Activated T-cell treated with anti-CD3 and anti-CD28 coated beads, Interleukin-2, amount 50 U/mL, for 72 hours (primary cell): ENCODE measurements at regions not wholly inside any gene's neighbourhood (a gene's known extent, or its start where the extent isn't known, plus 50 kb on each side); places are given as distances from the start of the nearest gene placed in this dataset.
"Not testable (repeated sequence)": the region's sequence is repeated elsewhere in the genome, so short reads cannot be mapped to it uniquely, and the experiment has no call there.

Experiments
- ATAC-seq, 2 donors: fragments of 150-1000 bp; cut with Tn5 transposase; replicated peaks in 1 of 2; 2 replicates each; pipeline ENCODE4 v1.10.0; 2021; ENCODE audit warnings: moderate library complexity in 2 of 2, mild to moderate bottlenecking in 1 of 2
- DNase-seq, 2 donors: peaks; one replicate each; pipeline ENCODE4 v3.0.0; 2021 to 2022; ENCODE audit warnings: mixed read lengths in 1 of 2
- H3K27ac Mint-ChIP-seq: one replicate; pipeline ENCODE4 v1.8.0; 2022; ENCODE audit warnings: mild to moderate bottlenecking, moderate library complexity, mixed read lengths
- H3K27me3 Mint-ChIP-seq: one replicate; pipeline ENCODE4 v1.8.0; 2022; ENCODE audit warnings: low read depth, mixed read lengths
- H3K36me3 Mint-ChIP-seq, 2 donors: one replicate each; pipeline ENCODE4 v1.8.0; 2022; ENCODE audit warnings: mixed read lengths in 2 of 2, mild to moderate bottlenecking in 1 of 2; ENCODE audit not compliant: insufficient read depth in 2 of 2
- H3K4me1 Mint-ChIP-seq: one replicate; pipeline ENCODE4 v1.8.0; 2022; ENCODE audit warnings: low read depth, mixed read lengths
- H3K4me3 Mint-ChIP-seq, 2 donors: one replicate each; pipeline ENCODE4 v1.8.0; 2022; ENCODE audit warnings: mild to moderate bottlenecking in 2 of 2, mixed read lengths in 2 of 2, moderate library complexity in 2 of 2
- H3K9me3 Mint-ChIP-seq, 2 donors: one replicate each; pipeline ENCODE4 v1.8.0; 2022; ENCODE audit warnings: mixed read lengths in 2 of 2

DNA sequence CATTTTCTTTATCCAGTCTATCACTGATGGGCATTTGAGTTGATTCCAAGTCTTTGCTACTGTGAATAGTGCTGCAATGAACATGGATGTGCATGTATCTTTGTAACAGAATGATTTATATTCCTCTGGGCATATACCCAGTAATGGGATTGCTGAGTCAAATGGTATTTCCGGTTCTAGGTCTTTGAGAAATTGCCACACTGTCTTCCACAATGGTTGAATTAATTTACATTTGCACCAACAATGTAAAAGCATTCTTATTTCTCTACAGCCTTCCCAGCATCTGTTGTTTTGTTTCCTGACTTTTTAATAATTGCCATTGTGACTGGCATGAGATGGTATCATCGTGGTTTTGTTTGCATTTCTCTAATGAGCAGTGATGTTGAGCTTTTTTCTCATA lies 330.3 kb upstream of the TARS1 start:
- not testable (repeated sequence) for ATAC-seq, H3K27ac Mint-ChIP-seq, DNase-seq, H3K4me3 Mint-ChIP-seq, H3K27me3 Mint-ChIP-seq, H3K4me1 Mint-ChIP-seq, H3K36me3 Mint-ChIP-seq
- peaks cover 3 to 21% of the 10 kb centered on the region in 2 donors for H3K9me3 Mint-ChIP-seq

DNA sequence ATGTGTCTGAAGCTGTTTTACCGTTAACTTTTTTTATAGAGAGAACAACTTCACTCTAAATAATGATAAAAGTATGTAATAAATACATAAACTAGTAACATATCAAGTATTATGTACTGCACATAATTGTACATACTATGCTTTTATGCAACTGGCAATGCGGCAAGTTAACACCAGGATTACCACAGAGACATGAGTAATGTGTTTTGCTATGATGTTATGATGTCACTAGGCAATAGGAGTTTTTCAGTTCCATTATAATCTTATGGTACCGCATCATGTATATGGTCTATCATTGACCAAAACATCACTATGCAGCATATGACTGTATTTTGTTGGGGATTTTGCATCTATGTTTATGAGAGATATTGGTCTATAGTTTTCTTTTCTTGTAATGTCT lies 326.4 kb upstream of the TARS1 start:
- no peak overlapping the region for H3K4me3 Mint-ChIP-seq
- no peaks in the 10 kb centered on the region for H3K4me1 Mint-ChIP-seq
- no peaks in the 10 kb centered on the region for H3K36me3 Mint-ChIP-seq
- ATAC-seq (no peak), DNase-seq (no peak)
- peaks cover 7 to 10% of the 10 kb centered on the region in 2 donors for H3K9me3 Mint-ChIP-seq
- no peak overlapping the region for H3K27ac Mint-ChIP-seq
- no peaks in the 10 kb centered on the region for H3K27me3 Mint-ChIP-seq

DNA sequence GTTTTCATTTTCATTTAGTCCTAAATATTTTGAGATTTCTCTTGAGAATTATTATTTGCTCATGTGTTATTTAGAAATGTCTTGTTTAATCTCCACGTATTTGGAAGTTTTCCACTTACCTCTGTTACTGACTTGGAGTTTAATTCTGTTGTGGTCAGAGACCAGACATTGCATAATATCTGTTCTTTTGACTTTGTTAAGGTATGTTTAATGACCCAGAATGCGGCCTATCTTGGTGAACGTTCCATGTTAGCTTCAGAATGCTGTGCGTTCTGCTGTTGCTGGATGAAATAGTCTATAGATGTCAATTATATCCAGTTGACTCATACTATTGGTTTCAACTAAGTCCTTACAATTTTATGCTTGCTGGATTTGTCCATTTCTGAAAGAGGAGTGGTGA lies 325.3 kb upstream of the TARS1 start:
- no peak for DNase-seq
- H3K27me3 Mint-ChIP-seq, result no peaks in the 10 kb centered on the region
- peaks cover 7 to 10% of the 10 kb centered on the region in 2 donors for H3K9me3 Mint-ChIP-seq
- H3K4me3 Mint-ChIP-seq, result no peak overlapping the region
- no peak overlapping the region for H3K27ac Mint-ChIP-seq
- no peaks in the 10 kb centered on the region for H3K4me1 Mint-ChIP-seq
- no peaks in the 10 kb centered on the region for H3K36me3 Mint-ChIP-seq
- no peak for ATAC-seq

DNA sequence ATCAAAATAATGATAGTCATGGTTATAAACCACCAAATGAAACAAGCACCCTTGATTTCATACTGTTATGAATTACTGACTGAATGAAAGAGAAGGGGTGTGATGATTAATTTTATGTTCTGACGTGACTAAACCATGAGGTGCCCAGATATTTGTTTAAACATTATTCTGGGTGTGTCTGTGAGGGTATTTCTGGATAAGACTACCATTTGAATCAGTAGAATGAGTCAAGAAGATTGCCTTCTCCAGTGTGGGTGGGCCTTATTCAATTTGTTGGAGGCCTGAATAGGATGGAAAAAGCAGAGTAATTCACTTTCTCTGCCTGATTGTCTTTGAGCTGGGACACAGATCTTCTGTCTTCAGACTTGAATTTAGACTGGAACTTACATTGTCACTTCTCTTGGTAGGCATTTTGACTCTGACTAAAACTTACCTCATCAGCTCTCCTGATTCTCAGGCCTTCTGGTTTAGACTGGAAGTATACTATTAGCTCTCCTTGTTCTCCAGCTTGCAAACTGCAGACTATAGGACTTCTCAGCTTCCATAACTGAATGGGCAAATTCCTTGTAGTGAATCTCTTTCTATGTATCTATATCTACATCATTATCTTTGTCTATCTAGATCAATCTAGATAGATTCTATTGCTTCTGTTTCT lies 321.9 kb upstream of the TARS1 start:
- no peaks in the 10 kb centered on the region for H3K27me3 Mint-ChIP-seq
- no peaks in the 10 kb centered on the region for H3K36me3 Mint-ChIP-seq
- no peak overlapping the region for H3K4me3 Mint-ChIP-seq
- no peaks in the 10 kb centered on the region for H3K4me1 Mint-ChIP-seq
- ATAC-seq (no peak), DNase-seq (no peak)
- H3K9me3 Mint-ChIP-seq, result peaks cover 2 to 5% of the 10 kb centered on the region in 2 donors
- no peak overlapping the region for H3K27ac Mint-ChIP-seq

DNA sequence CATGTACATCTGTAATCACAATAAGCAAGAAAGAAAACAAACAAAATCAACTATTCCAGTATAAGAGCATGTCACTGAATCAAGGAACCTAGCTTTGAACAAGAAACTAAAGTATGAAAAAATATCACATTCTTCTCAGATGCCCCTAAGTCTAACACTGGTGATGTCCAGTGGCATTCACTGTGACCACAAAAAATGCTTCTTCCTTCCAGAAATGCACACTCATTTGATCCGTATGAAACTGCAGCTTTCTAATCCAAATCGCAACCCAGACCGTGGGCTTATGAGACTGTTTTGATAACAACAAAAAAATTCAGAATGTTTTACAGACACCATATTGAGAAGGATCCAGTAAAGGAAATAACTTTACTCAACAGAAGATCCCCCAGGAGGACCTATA lies 320.1 kb upstream of the TARS1 start:
- no peaks in the 10 kb centered on the region for H3K4me1 Mint-ChIP-seq
- no peak for ATAC-seq

DNA sequence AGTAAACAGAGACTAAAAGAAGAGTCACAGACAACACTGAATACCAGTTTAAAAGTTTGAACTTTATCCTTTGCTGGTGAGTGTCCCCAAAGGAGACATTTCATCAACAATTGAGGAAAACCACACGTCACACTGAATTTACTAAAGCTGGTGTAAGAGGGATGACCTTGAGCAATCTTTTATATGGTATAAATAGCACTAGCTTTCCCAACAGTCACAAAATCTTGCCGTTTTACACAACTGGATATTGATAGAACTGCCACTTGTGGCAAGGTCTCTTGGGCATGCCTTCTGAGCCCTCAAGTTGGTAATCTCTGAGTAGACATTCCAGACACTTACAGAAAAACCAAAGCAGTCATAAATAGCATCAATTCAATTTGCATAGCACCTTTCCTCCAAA lies 311.5 kb upstream of the TARS1 start:
- H3K27me3 Mint-ChIP-seq, result no peaks in the 10 kb centered on the region
- peaks cover 10 to 13% of the 10 kb centered on the region in 2 donors for H3K9me3 Mint-ChIP-seq
- peaks cover 0 to 2% of the 10 kb centered on the region in 2 donors for H3K36me3 Mint-ChIP-seq

More for the DNA sequence above, 320.1 kb upstream of the TARS1 start:
- H3K4me3 Mint-ChIP-seq, result no peak overlapping the region
- no peaks in the 10 kb centered on the region for H3K27me3 Mint-ChIP-seq
- H3K27ac Mint-ChIP-seq, result no peak overlapping the region
- no peak for DNase-seq
- peaks cover 2 to 5% of the 10 kb centered on the region in 2 donors for H3K9me3 Mint-ChIP-seq
- no peaks in the 10 kb centered on the region for H3K36me3 Mint-ChIP-seq

DNA sequence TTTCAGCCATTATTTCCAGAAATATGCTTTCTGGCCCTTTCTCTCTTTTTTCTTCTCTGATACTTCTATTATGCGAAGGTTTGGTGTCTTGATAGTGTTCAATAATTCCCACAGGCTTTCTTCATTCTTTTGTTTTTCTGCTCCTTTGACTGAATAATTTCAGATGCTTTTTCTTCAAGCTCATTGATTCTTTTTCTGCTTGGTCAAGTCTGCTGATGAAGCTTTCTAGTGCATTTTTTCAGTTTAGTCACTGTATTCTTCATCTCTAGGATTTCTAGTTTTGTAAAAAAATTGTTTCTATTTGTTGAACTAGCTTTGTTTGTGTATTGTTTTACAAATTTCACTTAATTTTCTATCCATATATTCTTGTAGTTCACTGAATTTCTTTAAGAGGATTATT lies 304.0 kb upstream of the TARS1 start:
- Mint-ChIP-seq H3K36me3 (peaks cover 0 to 10% of the 10 kb centered on the region in 2 donors), H3K27me3 (no peaks in the 10 kb centered on the region), H3K4me1 (no peaks in the 10 kb centered on the region), H3K27ac (no peak overlapping the region), H3K4me3 (no peak overlapping the region), H3K9me3 (peaks cover 11 to 19% of the 10 kb centered on the region in 2 donors)
- ATAC-seq (no peak), DNase-seq (no peak)

More for the DNA sequence above, 311.5 kb upstream of the TARS1 start:
- no peak overlapping the region for H3K4me3 Mint-ChIP-seq
- DNase-seq, result no peak
- H3K4me1 Mint-ChIP-seq, result no peaks in the 10 kb centered on the region
- no peak overlapping the region for H3K27ac Mint-ChIP-seq
- no peak for ATAC-seq

DNA sequence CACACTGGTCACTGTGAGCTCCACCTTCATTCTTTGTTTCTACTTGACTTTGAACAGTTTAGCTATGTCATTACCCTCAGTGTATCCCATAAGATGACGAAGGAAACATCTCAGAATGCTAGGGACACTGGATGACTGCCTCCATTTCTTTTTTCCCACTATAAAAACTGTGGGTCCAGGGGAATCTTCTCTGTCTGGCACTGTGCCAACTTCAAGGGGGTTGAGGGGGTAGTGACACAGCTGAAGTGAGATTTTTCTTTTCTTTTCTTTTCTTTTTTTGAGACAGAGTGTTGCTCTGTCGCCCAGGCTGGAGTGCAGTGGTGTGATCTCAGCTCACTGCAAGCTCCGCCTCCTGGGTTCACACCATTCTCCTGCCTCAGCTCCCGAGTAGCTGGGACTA lies 302.6 kb upstream of the TARS1 start:
- H3K4me3 Mint-ChIP-seq, H3K4me1 Mint-ChIP-seq, ATAC-seq, H3K27me3 Mint-ChIP-seq, H3K27ac Mint-ChIP-seq, DNase-seq: not testable (repeated sequence)
- Mint-ChIP-seq H3K9me3 (peaks cover 15 to 17% of the 10 kb centered on the region in 2 donors), H3K36me3 (peaks cover 0 to 11% of the 10 kb centered on the region in 2 donors)

DNA sequence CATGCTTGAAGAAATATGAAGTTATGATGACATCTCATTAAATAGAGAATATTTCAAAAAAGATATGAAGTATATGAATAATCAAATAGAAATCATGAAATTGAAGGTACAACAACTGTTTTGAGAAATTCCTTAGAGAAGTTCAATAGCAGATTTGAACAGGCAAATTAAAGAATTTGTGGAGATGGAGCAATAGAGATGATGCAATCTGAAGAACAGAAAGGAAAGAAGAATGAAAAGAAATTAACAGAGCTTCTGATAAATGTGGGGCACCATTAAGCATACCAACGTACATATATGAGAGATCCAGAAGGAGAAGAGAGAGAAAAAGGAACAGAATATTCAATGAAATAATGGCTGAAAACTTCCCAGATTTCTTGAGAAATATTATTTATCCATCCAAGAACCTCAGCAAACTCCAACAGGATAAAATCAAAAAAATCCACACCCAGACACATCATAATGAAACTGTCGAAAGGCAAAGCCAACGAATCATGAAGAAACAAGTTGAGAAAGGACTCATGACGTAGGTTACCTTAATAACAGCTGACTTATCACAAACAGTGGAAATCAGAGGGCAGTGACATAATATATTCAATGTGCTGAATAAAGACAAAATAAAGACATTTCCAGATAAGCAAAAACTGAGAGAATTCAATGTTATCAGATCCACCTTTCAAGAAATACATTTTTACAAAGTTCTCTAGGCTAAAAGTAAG lies 297.2 kb upstream of the TARS1 start:
- ATAC-seq, result no peak
- H3K27ac Mint-ChIP-seq, result no peak overlapping the region
- no peaks in the 10 kb centered on the region for H3K4me1 Mint-ChIP-seq
- H3K9me3 Mint-ChIP-seq, result peaks cover 3 to 8% of the 10 kb centered on the region in 2 donors
- H3K27me3 Mint-ChIP-seq, result no peaks in the 10 kb centered on the region
- H3K36me3 Mint-ChIP-seq, result peaks cover 0 to 6% of the 10 kb centered on the region in 2 donors
- H3K4me3 Mint-ChIP-seq, result no peak overlapping the region
- DNase-seq, result no peak

DNA sequence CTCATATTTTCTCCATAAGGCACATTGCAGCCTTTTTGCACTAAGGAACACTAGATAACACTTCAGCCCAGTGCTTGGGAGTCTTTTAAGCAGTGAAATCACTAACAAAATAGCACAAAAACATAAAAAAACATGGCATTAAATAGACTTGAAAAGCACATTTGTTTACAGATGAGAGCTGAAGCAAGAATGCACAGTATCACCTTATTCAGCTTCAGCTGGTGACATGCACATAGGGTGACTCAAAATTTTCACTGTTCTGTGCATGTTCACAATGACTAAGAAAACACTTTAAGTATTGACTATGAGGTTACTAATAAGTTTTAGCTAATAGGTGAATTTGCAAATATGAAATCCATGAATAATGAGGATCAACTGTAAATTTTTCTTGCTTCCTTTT lies 293.9 kb upstream of the TARS1 start:
- Mint-ChIP-seq H3K36me3 (peaks cover 0 to 1% of the 10 kb centered on the region in 2 donors), H3K27me3 (no peaks in the 10 kb centered on the region), H3K4me1 (no peaks in the 10 kb centered on the region), H3K4me3 (no peak overlapping the region), H3K27ac (no peak overlapping the region), H3K9me3 (peaks cover 0 to 6% of the 10 kb centered on the region in 2 donors)
- ATAC-seq (no peak), DNase-seq (no peak)

DNA sequence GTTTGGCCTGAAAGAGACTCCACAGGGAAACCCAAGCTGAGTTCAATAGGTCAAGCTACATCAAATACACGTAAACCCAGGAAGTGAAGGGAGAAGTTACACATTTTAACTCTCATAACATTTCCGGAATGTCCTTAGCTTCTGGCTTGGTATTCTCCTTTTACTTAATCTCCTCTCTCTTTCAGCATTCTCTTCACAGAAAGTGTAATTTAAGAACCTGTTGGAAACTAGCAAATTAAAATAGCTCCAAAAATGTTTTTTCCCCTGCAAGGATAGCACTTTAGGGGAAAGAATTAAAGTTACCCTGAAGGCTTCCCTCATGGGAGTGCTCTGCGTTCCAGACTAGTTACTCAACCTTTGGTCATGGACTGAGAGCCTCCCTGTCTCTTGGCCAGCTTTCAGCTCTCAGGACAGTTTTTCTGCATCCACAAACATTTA lies 292.7 kb upstream of the TARS1 start:
- no peaks in the 10 kb centered on the region for H3K4me1 Mint-ChIP-seq
- peaks cover 0 to 2% of the 10 kb centered on the region in 2 donors for H3K9me3 Mint-ChIP-seq
- no peak overlapping the region for H3K27ac Mint-ChIP-seq
- DNase-seq, result no peak
- H3K4me3 Mint-ChIP-seq, result no peak overlapping the region
- no peak for ATAC-seq
- H3K36me3 Mint-ChIP-seq, result no peaks in the 10 kb centered on the region
- H3K27me3 Mint-ChIP-seq, result no peaks in the 10 kb centered on the region

DNA sequence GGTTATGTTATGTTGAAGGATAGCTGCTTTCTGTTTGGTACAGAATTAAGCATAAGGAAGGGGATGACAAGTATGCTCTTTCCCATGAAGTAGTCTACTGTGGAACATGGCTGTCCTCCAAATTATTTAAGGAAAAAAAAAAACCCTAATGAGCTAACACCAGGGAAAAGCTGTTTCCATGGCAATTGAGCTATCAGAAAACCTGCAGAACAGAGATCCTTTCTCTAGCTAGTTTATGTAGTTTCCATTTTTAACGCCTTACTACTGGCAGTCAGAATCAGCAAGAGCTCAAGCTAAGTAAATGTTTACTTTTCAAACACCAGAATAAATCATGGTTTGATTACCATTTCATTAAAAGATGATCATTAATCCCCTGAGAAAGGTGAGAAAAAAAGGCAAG lies 287.4 kb upstream of the TARS1 start:
- DNase-seq, result no peak
- H3K36me3 Mint-ChIP-seq, result no peaks in the 10 kb centered on the region
- no peak overlapping the region for H3K4me3 Mint-ChIP-seq
- H3K4me1 Mint-ChIP-seq, result no peaks in the 10 kb centered on the region
- H3K9me3 Mint-ChIP-seq, result no peaks in the 10 kb centered on the region
- no peak for ATAC-seq
- no peaks in the 10 kb centered on the region for H3K27me3 Mint-ChIP-seq
- H3K27ac Mint-ChIP-seq, result no peak overlapping the region

DNA sequence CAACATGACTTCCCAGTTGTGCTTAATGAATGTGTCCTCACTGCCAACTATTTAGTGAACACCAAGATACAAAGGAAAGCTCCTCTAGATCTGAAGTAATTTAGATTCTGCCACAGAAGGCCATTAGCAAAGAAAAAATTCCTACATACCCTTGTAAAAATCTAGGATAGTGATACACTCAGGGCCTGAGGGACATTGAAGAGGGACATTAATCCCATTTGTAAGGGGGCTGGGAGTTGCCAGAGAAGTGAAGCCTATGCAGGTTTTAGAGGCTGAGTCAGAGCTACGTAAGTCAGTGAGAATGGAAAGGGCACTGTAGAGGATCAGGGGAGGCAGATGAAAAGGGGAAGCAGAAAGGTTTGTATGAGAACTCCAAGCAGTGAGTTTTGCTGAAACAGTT lies 286.9 kb upstream of the TARS1 start:
- Mint-ChIP-seq H3K36me3 (no peaks in the 10 kb centered on the region), H3K27ac (no peak overlapping the region), H3K9me3 (no peaks in the 10 kb centered on the region), H3K27me3 (no peaks in the 10 kb centered on the region), H3K4me3 (no peak overlapping the region), H3K4me1 (no peaks in the 10 kb centered on the region)
- DNase-seq (no peak), ATAC-seq (no peak)

DNA sequence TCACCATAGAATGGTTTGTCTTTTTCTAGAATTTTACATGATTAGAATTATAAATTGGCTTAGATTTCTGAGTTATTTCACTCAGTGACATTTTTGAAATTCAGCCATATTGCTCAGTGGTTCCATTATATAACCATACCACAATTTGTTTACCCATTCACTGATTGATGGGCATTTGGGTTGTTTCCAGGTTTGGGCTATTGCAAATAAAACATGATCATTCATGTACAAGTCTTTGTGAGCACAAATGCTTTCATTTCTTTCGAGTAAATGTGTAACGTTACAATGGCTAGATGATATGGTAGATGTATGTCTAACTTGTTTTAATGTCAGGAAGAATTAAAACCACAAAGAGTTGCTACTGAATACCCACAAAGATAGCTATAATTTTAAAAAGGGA lies 279.9 kb upstream of the TARS1 start:
- Mint-ChIP-seq H3K9me3 (peaks cover 0 to 2% of the 10 kb centered on the region in 2 donors), H3K36me3 (no peaks in the 10 kb centered on the region), H3K27ac (no peak overlapping the region), H3K27me3 (no peaks in the 10 kb centered on the region), H3K4me3 (no peak overlapping the region), H3K4me1 (no peaks in the 10 kb centered on the region)
- DNase-seq, result no peak
- ATAC-seq, result no peak
